ENCODE measurements at regions not wholly inside any gene's neighbourhood (a gene's known extent, or its start where the extent isn't known, plus 50 kb on each side); places are given as distances from the start of the nearest gene placed in this dataset.

DNA sequence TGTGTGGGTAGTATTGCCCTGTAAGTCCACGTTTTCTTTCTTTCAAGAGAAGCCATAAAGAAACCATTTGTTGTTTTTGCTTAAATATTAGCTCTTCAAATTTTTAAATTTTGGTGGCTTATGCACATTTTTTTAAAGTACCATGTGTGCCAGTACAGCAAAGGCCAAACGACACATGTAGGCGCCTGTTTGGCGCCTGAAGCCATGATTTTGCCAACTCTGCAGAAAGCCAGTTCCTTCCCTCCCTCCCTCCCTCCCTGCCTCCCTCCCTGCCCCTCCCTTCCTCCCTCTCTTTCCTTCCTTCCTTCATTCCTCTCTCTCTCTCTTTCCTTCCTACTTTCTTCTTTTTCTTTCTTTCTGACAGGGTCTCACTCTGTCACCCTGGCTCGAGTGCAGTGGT lies 65.9 kb upstream of the LIMCH1 start:
- Histone ChIP-seq H2BK12ac (ENCODE audit: insufficient read length, low read depth, low read length) (no peak overlapping the region), H3K4ac (ENCODE audit: low read depth, low read length) (no peak overlapping the region), H3K27me3 (ENCODE audit: insufficient read depth, low read length) (no peaks in the 10 kb centered on the region), H3K4me2 (ENCODE audit: insufficient read depth, insufficient read length, low read length) (no peak overlapping the region), H3K9me3 (ENCODE audit: control insufficient read depth, low read depth, low read length) (no peaks in the 10 kb centered on the region), H3K9ac (ENCODE audit: extremely low read depth, insufficient read length, low read length) (no peak overlapping the region), H3K18ac (ENCODE audit: insufficient read length, low read depth, low read length) (no peak overlapping the region), H4K91ac (ENCODE audit: insufficient read length, low read depth, low read length) (no peak overlapping the region), H3K79me1 (ENCODE audit: insufficient read depth, low read depth, low read length, poor library complexity, severe bottlenecking) (no peaks in the 10 kb centered on the region), H3K79me2 (ENCODE audit: insufficient read depth, low read length) (no peaks in the 10 kb centered on the region), H3K14ac (ENCODE audit: insufficient read depth, low read length) (no peak overlapping the region), H3T11ph (ENCODE audit: low read length) (no peak overlapping the region), H2BK120ac (ENCODE audit: low read depth, low read length, poor library complexity, severe bottlenecking) (no peak overlapping the region), H3K23ac (ENCODE audit: insufficient read length, low read depth, low read length) (no peak overlapping the region), H3K27ac (ENCODE audit: insufficient read length, low read depth, low read length) (no peak overlapping the region), H4K8ac (replicated peaks; ENCODE audit: insufficient read length, low read depth, low read length) (no peak overlapping the region), H4K20me1 (ENCODE audit: control insufficient read depth, insufficient read depth, insufficient read length) (no peaks in the 10 kb centered on the region), H2BK20ac (ENCODE audit: low read depth, low read length, poor library complexity, severe bottlenecking) (no peak overlapping the region), H3K23me2 (ENCODE audit: insufficient read length, low read depth, low read length, poor library complexity, severe bottlenecking) (no peaks in the 10 kb centered on the region), H3K4me1 (ENCODE audit: insufficient read depth, low read length) (peaks cover 3% of the 10 kb centered on the region; the same call in 1 of the 2 replicates), H2BK5ac (ENCODE audit: insufficient read length, low read length) (no peak overlapping the region), H2AK5ac (ENCODE audit: insufficient read length, low read length) (no peak overlapping the region), H3K56ac (ENCODE audit: insufficient read length, low read depth, low read length) (no peak overlapping the region), H2BK15ac (ENCODE audit: low read depth, low read length) (no peak overlapping the region), H4K5ac (ENCODE audit: insufficient read length, low read depth, low read length) (no peak overlapping the region), H2AFZ (ENCODE audit: low read length) (no peak overlapping the region)
- peaks cover 28 to 52% of the 10 kb centered on the region in 2 experiments for H3K4me1 Mint-ChIP-seq
- no peaks in the 10 kb centered on the region for H3K27me3 Mint-ChIP-seq (ENCODE audit: low read depth)
- TF ChIP-seq, protein P1, sequence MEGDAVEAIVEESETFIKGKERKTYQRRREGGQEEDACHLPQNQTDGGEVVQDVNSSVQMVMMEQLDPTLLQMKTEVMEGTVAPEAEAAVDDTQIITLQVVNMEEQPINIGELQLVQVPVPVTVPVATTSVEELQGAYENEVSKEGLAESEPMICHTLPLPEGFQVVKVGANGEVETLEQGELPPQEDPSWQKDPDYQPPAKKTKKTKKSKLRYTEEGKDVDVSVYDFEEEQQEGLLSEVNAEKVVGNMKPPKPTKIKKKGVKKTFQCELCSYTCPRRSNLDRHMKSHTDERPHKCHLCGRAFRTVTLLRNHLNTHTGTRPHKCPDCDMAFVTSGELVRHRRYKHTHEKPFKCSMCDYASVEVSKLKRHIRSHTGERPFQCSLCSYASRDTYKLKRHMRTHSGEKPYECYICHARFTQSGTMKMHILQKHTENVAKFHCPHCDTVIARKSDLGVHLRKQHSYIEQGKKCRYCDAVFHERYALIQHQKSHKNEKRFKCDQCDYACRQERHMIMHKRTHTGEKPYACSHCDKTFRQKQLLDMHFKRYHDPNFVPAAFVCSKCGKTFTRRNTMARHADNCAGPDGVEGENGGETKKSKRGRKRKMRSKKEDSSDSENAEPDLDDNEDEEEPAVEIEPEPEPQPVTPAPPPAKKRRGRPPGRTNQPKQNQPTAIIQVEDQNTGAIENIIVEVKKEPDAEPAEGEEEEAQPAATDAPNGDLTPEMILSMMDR (conservative IDR thresholded peaks at IDR 0.05), result no peak
- H3K4me3 Mint-ChIP-seq, result no peak overlapping the region
- no peak overlapping the region; a peak in 1 of 7 replicates for H3K27ac Mint-ChIP-seq
- DNase-seq, result no peak
- no CpG with 5 or more reads among the region's 5 CpGs for WGBS (ENCODE audit: extremely low coverage, insufficient read length, low lambda C conversion rate)
- no peaks in the 10 kb centered on the region for H3K36me3 Mint-ChIP-seq (ENCODE audit: insufficient read depth in 1 of 3, low read depth in 3 of 3)
- no peaks in the 10 kb centered on the region for H3K9me3 Mint-ChIP-seq
